Endothelial cell (in vitro differentiated cells): ENCODE measurements at regions not wholly inside any gene's neighbourhood (a gene's known extent, or its start where the extent isn't known, plus 50 kb on each side); places are given as distances from the start of the nearest gene placed in this dataset.

ENCODE experiments used
- DNase-seq: peaks from one replicate; pipeline ENCODE4 v3.0.0; 2021; ENCODE audit warnings: low spot score
- H3K27ac Mint-ChIP-seq: one replicate; pipeline ENCODE4 v1.8.0; 2021; ENCODE audit warnings: mixed read lengths, inconsistent platforms; ENCODE audit not compliant: unreplicated experiment
- H3K27me3 Mint-ChIP-seq: one replicate; pipeline ENCODE4 v1.8.0; 2021; ENCODE audit warnings: mild to moderate bottlenecking, moderate library complexity, mixed read lengths, inconsistent platforms; ENCODE audit not compliant: unreplicated experiment
- H3K36me3 Mint-ChIP-seq: one replicate; pipeline ENCODE4 v1.8.0; 2021; ENCODE audit warnings: mild to moderate bottlenecking, low read depth, mixed read lengths, inconsistent platforms; ENCODE audit not compliant: unreplicated experiment
- H3K4me1 Mint-ChIP-seq: one replicate; pipeline ENCODE4 v1.8.0; 2021; ENCODE audit warnings: mild to moderate bottlenecking, mixed read lengths, inconsistent platforms; ENCODE audit not compliant: unreplicated experiment
- H3K4me3 Mint-ChIP-seq: one replicate; pipeline ENCODE4 v1.8.0; 2021; ENCODE audit warnings: mild to moderate bottlenecking, mixed read lengths, inconsistent platforms; ENCODE audit not compliant: unreplicated experiment
- H3K9me3 Mint-ChIP-seq: one replicate; pipeline ENCODE4 v1.8.0; 2021; ENCODE audit warnings: mixed read lengths, inconsistent platforms; ENCODE audit not compliant: unreplicated experiment
- CTCF ChIP-seq: fragments of 200-600 bp; sonication (generic); IDR thresholded peaks from one replicate; pipeline ENCODE4 v1.5.0; 2021; ENCODE audit warnings: antibody characterized with exemption; ENCODE audit not compliant: unreplicated experiment

- DNase-seq = no peak
- Mint-ChIP-seq H3K36me3 (no peaks in the 10 kb centered on the region), H3K27me3 (peaks cover 2% of the 10 kb centered on the region), H3K9me3 (no peaks in the 10 kb centered on the region), H3K4me3 (no peak overlapping the region), H3K27ac (no peak overlapping the region), H3K4me1 (peaks cover 18% of the 10 kb centered on the region)
- no peak for TF ChIP-seq CTCF
These were observed 114.5 kb upstream of the ACSL4 start for GRCh38 chrX:109847257-109848187.

- Mint-ChIP-seq H3K4me1 (peaks cover 18% of the 10 kb centered on the region), H3K36me3 (no peaks in the 10 kb centered on the region), H3K4me3 (no peak overlapping the region), H3K27ac (peak overlapping the region; percentile 72), H3K9me3 (no peaks in the 10 kb centered on the region), H3K27me3 (peaks cover 2% of the 10 kb centered on the region)
- TF ChIP-seq CTCF = no peak
- DNase-seq = no peak
These were observed 115.5 kb upstream of the ACSL4 start for GRCh38 chrX:109848461-109849050.

GRCh38 chrX:109854096-109854495 is 121.0 kb upstream of the ACSL4 start:
- Mint-ChIP-seq H3K27me3 (no peaks in the 10 kb centered on the region), H3K9me3 (no peaks in the 10 kb centered on the region), H3K4me1 (no peaks in the 10 kb centered on the region), H3K36me3 (no peaks in the 10 kb centered on the region), H3K4me3 (no peak overlapping the region), H3K27ac (no peak overlapping the region)
- no peak for TF ChIP-seq CTCF
- no peak for DNase-seq

GRCh38 chrX:109855501-109855900 is 122.4 kb upstream of the ACSL4 start:
- no peak for TF ChIP-seq CTCF
- Mint-ChIP-seq H3K36me3 (no peaks in the 10 kb centered on the region), H3K27me3 (no peaks in the 10 kb centered on the region), H3K4me3 (no peak overlapping the region), H3K9me3 (no peaks in the 10 kb centered on the region), H3K4me1 (no peaks in the 10 kb centered on the region), H3K27ac (no peak overlapping the region)
- no peak for DNase-seq

- Mint-ChIP-seq H3K27ac (no peak overlapping the region), H3K36me3 (no peaks in the 10 kb centered on the region), H3K27me3 (no peaks in the 10 kb centered on the region), H3K9me3 (no peaks in the 10 kb centered on the region), H3K4me3 (no peak overlapping the region), H3K4me1 (no peaks in the 10 kb centered on the region)
- peak; percentile 75 for TF ChIP-seq CTCF
- DNase-seq = no peak
These were observed 123.9 kb upstream of the ACSL4 start for GRCh38 chrX:109856974-109857373.
